RWPE1 (cell line): ENCODE measurements at regions not wholly inside any gene's neighbourhood (a gene's known extent, or its start where the extent isn't known, plus 50 kb on each side); places are given as distances from the start of the nearest gene placed in this dataset.

Experiments
- CTCF ChIA-PET: fragments of 350-600 bp; sonication (Branson Sonifier 250); formaldehyde crosslinking; extraction: SDS; loops from one replicate; lab custom pipeline; 2021; lab: Yijun Ruan, JAX
- POLR2A ChIA-PET: fragments of 400-600 bp; formaldehyde crosslinking; extraction: SDS; loops from one replicate; lab custom pipeline; 2020; ENCODE audit warnings: antibody characterized with exemption; ENCODE audit not compliant: low non-redundant PET; lab: Yijun Ruan, JAX
- DNase-seq: peaks from one replicate; pipeline ENCODE4 v3.0.0; 2012; ENCODE audit warnings: low spot score
- H3K27ac ChIP-seq: fragments of 450-650 bp; 2 replicates; pipeline ENCODE4 v1.5.1; 2017
- CTCF ChIP-seq: fragments of 450-650 bp; conservative IDR thresholded peaks from 2 replicates; pipeline ENCODE4 v1.5.1; 2017; ENCODE audit warnings: low read depth, mild to moderate bottlenecking

- POLR2A ChIA-PET = no interaction called here
- H3K27ac ChIP-seq = no peak overlapping the region
- no peak for TF ChIP-seq CTCF
- CTCF ChIA-PET = no interaction called here
- no peak for DNase-seq
These were observed 233.6 kb downstream of the BRD1 start for GRCh38 chr22:49594078-49594477.

- CTCF ChIA-PET = no interaction called here
- no peak for DNase-seq
- H3K27ac ChIP-seq = no peak overlapping the region
- TF ChIP-seq CTCF = no peak
- POLR2A ChIA-PET = no interaction called here
These were observed 234.2 kb downstream of the BRD1 start for GRCh38 chr22:49593509-49593908.

GRCh38 chr22:49592780-49593501 is 234.7 kb downstream of the BRD1 start:
- no peak for DNase-seq
- ChIA-PET POLR2A (no interaction called here), CTCF (no interaction called here)
- no peak for TF ChIP-seq CTCF
- no peak overlapping the region for H3K27ac ChIP-seq

- H3K27ac ChIP-seq = no peak overlapping the region
- no peak for DNase-seq
- CTCF ChIA-PET = no interaction called here
- no peak for TF ChIP-seq CTCF
- POLR2A ChIA-PET = no interaction called here
These were observed 236.7 kb downstream of the BRD1 start for GRCh38 chr22:49590851-49591445.

- ChIA-PET CTCF (no interaction called here), POLR2A (no interaction called here)
- H3K27ac ChIP-seq = no peak overlapping the region
- no peak for TF ChIP-seq CTCF
- DNase-seq = no peak
These were observed 237.3 kb downstream of the BRD1 start for GRCh38 chr22:49590381-49590780.

GRCh38 chr22:49589811-49590210 is 237.9 kb downstream of the BRD1 start:
- POLR2A ChIA-PET = no interaction called here
- no peak for DNase-seq
- TF ChIP-seq CTCF = no peak
- H3K27ac ChIP-seq = no peak overlapping the region
- CTCF ChIA-PET = no interaction called here
